OCI-M1 (cell line): ENCODE measurements at regions not wholly inside any gene's neighbourhood (a gene's known extent, or its start where the extent isn't known, plus 50 kb on each side); places are given as distances from the start of the nearest gene placed in this dataset.
"Not testable (repeated sequence)": the region's sequence is repeated elsewhere in the genome, so short reads cannot be mapped to it uniquely, and the experiment has no call there.

Source experiments
- DNase-seq: peaks from one replicate; lab custom pipeline; 2025; lab: John Stamatoyannopoulos, UW

DNA sequence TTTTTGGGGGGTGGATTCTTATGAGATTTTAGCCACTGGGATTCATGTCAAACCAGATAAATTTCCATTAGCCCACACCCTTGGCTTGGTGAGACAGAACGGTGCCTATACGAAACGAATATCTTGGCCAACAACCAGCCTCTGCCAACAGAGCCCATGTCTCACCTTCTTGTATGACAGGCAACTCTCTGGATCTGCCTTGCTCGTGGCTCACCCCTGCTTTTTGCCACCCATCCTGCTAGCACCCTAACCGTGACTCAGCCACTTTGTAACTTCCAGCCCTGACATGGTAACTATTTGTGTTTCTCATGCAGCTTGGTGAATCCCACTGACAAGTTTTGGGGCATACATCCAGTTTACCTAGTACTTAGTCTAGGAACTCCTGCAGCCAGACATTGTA is 457.0 kb downstream of the SPATA31D1 start:
- DNase-seq, result no peak

DNA sequence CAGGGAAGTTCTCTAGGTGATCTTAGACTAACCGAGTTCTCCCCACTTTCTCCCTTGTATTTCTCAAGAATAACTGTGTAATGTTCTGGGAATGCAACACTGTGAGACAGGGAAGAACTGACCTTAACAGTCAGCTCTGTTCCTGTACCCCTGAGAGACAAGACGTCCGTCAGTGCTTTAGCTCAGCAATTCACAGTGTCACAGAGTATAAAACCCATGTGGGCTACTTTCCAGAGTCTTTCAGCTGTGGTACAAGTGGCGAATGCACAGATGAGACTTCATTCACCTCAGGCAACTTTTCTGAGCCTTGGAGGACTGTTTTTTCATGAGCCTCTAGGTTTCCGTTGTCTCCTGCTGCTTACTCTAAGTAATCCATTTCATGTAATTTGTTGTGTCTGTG is 458.8 kb downstream of the SPATA31D1 start:
- no peak for DNase-seq

DNA sequence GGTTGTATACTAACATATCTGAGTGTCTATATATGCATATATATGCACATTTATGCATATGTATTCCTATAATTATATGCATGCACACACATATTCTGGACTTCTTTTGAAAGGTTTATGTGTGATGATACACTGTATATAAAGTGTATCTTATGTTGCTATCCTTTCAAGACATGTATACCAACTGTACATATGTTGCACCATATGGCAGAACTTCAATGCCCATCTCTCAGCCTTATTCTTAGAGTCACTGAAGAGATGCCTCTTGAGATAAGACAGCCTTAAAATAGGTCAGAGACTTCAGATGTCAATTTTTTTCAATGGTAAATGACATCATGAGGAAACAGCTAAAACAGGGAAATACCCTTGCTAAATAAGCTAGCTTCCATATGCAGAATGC is 461.4 kb downstream of the SPATA31D1 start:
- no peak for DNase-seq

DNA sequence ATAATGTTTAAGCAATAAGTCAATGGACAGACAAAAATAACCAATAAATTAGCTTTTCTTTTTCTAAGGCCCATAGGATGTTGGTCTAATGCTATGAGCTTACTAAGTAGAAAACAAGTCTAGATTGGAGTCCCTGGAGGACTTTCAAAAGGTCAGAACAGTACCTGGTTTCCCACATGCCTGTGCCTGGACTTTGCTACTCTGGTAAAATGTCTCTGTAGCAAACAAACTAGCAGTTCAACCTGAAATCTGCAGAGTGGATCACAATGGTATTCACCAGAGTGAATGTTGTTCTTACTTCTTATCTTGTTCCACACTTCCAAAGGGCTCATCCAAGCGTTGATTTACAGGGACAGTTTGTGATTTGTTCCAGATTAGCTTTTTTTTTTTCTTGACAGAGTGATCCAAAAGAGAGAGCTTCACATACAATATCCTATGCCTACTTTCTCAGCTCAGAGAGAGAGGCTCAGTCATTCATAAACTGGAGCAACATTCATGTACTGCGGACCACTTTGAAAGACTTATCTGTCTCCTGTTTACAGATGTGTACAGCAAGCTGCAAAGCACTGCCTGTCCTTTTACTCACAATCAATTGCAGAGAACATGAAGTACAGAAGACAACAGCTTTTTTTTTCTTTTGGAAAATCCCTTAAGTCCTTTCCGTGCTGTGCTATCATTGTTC is 466.1 kb downstream of the SPATA31D1 start:
- no peak for DNase-seq

DNA sequence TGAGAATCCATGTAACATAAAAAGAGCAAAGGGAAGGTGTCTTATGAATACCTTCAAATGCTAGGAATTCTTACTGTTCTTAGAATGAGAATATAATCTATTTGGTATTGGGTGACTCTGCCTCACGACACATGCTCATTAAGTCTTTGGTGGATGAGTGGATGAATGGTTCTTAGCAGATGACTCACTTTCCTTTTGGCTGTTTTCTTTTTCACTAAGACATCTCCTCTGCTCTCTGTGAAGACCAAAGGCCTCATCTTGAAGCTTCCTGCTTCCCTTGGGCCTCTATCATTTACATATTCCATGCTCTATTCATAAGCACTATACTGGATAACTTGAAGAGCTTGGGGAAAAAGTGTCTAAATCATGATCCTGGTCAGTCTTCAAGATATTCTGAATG is 468.1 kb downstream of the SPATA31D1 start:
- no peak for DNase-seq

DNA sequence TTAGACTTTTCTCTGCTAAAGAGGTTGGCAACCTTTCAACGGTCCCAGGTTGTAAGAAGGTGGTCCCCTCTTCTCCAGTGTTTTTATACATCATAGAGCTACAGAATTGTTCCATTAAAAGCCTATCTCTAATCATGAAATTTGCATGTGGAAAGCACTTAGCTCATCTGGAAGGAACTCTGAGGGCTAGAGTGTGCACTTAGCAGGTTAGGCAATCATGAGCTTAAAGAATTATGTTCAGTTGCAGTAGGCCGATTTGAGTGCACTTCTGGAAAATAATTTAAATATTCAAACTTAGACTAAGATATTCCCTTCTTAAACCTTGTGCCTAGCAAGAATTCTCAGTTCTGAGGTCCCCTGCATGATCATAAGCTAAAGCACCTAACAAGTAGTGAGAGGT is 468.7 kb downstream of the SPATA31D1 start:
- no peak for DNase-seq

DNA sequence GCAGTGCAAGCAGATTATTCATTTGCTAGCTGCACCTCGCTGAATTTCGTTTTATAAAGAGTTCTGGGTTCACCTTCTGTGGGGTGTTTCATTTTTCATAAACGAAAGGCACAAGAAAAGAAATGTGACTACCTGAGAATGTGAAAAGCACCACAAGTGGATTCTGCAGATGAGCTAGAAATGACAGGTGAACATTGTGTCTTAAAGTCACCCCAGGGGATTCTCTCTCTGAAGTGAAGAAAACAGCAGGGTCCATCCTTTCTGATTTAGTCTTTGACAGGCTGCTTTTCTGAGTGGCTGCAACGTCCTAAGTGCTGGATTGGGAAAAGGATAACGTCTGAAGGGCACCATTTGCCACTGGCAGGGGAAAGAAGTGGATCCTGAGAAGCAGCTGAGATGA is 469.3 kb downstream of the SPATA31D1 start:
- no peak for DNase-seq

DNA sequence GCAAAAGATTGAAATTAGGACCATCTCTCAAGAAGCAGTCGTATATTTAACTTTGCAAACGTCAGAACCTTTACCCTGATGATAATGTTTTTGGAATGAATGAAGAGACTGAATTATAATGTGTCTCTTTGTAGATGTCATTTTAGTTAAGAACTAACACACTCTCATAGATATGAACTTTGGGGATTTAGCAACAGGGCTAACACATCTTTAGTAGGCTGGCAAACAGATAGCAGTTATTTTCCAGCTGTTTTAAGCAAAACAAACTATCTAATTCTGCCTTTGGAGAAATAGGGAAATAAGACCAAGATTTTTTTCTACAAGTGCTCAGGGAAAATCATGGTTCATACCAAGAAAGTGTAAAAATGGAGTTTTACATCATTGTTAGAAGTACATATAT is 469.7 kb downstream of the SPATA31D1 start:
- DNase-seq, result no peak

DNA sequence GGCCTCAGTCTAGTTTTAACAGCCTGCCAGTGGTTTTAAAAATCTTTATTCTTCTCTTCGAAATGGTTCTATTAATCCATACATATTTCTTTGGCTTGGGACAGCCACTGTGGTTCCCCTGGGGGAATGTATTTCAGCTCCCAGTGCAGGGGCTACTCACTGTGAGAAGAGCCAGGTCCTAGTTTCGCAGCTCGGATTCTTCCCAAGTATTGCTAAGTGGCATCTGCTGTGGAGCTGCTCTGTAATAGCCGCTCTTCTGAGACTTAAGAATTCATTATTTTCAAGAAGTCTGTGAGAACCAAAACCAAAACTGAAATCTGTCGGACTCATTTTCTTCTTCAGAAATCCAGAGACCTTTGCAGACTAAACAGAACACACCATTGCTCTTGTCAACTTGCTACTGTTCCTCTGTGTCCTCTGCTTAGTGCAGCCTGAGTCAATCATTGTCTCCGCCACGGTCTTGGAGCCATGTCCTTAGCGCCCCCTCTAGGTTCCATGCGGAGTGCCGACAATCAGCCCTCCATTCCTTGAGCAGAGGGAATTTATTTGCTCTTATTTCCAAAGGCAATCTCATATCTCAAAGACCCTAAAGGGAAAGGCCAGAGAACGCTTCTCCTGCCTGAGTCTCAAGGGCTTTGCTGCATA is 478.2 kb downstream of the SPATA31D1 start:
- peak; percentile 27 for DNase-seq

DNA sequence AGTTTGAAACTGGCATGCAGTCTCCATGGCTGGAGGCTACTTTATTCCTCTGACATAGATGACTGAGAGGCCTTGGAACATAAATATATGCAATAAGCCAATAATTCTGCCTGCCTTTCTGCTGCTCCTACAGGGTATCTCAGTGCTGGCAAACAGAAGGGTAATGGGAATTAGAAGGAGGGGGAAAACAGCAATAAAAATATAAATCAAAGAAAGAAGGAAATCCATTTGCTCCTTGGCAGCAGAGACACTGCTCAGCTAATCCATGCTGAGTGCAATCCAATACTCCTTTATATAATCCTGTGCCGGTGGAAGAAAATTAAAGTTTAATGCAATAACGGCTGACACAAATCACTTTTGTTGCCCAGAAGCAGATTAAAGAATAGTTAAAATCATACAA is 478.9 kb downstream of the SPATA31D1 start:
- no peak for DNase-seq

DNA sequence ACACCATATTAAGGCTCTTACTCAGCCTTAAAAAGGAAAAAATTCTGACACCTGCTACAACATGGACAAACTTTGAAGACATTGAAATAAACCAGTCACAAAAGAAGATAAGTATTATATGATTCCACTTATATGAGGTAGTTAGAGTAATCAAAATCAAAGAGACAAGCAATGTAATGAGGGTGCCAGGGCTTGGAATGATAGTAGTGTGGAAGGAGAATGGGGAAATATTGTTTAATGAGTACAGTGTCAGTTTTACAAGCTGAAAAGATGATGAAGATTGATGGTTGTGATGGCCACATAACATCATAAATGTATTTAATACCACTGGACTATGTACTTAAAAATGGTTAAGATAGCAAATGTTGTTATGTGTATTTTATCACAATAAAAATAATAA is 485.7 kb downstream of the SPATA31D1 start:
- no peak for DNase-seq

DNA sequence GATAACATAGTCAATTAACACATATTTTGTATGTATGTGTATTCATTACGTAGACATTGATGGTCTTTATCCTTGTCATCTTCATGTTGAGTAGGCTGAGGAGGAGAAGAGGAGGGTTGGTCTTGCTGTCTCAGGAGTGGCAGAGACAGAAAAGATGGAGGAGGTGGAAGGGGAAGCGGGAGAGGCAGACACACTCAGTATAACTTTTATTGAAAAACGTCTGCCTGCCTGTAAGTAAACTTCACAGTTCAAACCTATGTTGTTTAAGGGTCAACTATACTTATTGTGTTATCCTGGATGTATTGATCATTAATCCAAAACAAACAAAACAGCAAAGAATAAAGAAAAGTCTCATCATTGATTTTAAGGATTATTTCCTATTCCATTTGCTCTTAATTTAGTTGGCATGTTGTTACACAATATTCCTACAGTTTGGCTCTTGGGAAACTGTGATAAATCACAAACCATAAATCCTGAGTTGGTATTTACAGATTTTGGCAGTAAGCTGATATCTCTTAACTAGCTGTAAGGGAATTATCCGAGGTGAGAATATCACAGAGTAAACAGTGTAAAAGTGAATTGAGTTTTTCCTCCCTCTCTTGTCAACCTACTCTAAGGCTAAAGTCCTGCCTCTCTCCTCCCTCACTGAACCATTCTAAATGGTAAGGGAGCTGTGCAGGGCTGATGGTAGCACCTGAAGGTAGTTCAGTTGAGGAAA is 487.2 kb downstream of the SPATA31D1 start:
- no peak for DNase-seq

DNA sequence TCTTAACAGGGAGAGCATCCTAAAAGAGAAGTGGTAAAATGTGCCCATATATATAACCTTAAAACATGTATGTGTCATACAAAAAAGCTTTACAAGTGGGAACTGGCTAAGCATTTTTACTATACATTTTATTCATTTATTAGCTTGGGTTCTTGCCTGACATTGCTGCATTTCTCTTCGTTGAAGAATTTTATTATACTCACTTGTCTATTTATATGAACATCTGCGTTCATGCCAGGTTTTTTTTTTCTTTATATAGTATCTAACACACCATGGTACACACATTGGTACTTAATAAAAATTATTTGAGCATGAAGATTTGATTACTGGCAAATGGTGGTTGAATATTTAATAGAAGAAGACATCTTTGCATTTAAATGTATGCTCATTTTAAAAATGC is 492.3 kb downstream of the SPATA31D1 start:
- DNase-seq, result no peak

DNA sequence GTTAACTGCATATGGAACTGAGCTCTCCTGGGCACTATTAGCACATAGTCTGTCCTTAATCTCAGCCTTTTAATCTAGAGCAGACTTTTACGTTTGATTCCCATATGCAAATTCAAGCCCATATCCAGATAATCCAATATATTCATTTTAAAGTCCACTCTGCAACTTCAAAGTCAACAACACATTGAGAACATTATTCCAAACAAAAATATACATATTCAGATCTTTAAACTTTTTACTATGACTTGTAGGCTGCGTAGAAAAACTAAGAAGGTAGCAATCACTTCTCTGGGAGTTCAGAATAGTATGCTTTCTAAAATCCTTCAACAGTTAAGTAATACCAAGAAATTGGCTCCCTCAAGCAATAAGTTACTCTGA is 499.4 kb downstream of the SPATA31D1 start:
- DNase-seq, result no peak

DNA sequence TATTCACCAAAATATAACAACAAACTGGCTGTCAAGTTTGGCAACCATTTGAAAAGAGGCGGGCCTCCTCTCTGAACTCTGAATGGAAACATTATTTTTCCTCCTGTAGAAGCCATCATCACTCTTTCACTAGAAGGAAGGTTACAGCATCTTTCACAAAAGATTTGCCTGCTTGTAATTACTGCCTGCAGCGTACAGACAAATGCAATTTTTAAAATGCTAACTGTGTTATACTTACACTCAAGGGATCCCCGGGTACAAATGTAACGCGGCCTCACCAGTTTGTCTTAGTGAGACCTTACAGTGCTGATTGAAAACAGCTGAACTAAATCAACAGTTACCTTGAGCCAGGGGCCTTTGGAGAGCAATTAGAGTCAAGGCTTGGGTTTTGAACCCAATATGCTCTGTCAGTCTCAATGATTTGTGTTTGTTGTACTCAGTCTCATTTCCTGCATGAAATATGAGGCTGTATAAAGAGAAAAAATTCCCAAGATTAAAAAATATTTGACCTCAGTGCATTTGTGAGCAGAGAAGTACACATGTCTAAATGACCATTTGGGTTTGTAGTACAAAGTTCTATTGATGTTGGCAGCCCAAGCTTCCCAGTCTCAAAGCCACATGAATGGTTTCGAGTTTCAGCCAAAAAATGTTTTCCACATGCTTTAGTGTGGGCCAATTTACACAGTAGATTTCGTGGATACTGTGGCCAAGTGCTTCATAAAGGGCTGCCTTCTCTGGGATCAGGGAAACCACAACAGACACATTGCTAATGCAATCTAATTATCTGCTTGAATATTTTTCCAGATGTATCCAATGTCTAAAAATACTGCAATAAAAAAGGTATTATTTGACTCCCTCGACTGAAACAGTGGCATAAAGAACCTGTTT is 500.0 kb downstream of the SPATA31D1 start:
- no peak for DNase-seq

DNA sequence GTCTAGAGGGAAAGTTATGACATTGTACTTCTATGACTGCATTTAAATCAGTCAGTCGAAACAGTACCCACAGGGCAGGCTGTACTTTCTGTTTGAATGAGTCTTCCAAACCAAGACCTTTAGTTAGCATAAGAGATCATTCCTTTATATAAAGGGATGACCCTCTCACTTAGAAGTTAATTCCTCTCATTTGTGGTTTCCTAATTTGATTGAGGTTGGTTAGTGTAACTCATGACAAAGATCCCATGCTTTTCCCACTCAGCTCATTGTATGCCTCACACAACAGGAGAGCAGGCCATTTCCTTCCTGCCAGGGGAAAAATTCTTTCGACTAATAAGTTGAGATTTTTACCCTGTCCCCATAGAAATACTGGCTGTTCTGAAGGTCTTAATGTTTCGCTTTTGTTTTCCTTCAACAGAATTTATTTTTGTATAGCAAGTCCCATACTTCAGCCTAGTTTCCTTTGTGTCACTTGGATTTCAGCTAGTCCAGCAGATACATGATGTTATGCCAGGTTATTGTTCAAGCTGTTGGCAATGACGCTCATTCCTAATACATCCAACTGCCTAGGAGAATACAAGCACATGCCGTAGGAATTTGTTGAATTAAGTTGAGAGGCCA is 500.7 kb downstream of the SPATA31D1 start:
- no peak for DNase-seq

DNA sequence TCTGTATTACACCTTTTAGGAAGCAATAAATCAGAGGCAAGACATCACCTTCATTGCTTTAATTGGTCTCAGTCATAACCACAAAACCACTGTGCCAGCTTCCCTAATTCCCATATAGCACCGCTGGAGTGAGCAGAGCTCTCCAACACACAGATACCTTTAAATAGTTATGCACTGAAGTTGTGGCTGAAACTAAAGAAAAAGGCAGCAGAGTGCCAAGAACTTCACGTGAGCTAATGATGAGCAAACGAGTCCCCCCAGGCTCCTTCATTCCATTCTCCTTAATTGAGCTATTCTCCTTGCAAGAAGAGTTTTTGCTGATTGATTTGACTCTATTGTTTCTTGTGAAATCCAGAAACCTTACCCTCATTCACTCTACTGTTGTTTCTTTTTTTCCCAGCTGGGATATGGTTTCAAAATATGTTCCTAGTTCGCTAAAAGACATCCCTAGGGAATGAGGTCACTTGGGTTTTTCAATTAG is 501.5 kb downstream of the SPATA31D1 start:
- no peak for DNase-seq

DNA sequence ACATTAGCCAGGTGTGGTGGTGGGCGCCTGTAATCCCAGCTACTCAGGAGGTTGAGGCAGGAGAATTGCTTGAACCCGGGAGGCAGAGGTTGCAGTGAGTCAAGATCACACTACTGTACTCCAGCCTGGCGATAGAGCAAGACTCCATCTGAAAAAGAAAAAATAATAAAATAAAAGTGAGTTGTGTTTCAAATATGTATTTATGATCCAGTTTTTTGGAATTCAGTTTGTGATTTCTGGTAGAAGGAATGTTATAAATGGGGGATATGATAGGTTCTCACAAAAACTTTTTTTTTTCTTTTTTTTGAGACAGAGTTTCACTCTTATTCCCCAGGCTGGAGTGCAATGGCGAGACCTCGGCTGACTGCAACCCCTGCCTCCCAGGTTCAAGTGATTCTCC is 502.2 kb downstream of the SPATA31D1 start:
- not testable (repeated sequence) for DNase-seq

DNA sequence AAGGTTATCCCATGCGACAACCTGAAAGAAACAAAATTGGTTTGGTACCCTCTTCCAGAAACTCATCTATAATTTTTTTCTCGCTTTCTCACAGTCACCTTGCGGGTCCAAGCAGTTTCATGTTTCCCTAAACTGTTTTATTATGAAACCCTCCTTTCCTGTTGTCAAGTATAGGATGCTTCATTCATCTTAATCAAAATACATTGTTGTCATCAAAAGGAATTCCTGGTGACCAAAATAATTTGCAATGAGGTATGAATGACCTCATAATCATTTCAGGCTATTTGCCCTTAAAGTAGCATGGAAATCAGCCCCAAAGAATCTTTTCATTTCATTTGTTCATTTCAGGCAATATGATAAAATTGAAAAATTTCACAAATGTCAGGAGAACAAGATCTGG is 503.0 kb downstream of the SPATA31D1 start:
- DNase-seq, result no peak

DNA sequence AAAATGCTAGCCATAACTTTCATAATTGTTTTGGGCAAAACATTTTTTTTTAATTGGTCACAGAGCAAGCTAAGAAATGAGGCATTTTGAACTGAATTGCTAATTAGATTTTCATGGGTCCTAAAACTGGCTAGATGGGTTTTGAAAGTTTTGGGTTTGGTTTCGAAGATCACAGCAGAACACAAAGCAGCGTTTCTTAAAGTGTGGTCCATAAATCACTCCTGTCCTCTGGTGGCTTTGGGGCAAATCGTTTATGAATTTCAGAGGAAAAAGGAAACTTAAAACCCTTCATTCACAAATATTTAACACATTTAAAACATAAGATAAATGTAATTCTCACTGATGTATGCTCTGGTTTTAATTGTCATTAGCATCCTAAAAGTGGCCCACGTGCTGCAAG is 503.7 kb downstream of the SPATA31D1 start:
- DNase-seq, result no peak

DNA sequence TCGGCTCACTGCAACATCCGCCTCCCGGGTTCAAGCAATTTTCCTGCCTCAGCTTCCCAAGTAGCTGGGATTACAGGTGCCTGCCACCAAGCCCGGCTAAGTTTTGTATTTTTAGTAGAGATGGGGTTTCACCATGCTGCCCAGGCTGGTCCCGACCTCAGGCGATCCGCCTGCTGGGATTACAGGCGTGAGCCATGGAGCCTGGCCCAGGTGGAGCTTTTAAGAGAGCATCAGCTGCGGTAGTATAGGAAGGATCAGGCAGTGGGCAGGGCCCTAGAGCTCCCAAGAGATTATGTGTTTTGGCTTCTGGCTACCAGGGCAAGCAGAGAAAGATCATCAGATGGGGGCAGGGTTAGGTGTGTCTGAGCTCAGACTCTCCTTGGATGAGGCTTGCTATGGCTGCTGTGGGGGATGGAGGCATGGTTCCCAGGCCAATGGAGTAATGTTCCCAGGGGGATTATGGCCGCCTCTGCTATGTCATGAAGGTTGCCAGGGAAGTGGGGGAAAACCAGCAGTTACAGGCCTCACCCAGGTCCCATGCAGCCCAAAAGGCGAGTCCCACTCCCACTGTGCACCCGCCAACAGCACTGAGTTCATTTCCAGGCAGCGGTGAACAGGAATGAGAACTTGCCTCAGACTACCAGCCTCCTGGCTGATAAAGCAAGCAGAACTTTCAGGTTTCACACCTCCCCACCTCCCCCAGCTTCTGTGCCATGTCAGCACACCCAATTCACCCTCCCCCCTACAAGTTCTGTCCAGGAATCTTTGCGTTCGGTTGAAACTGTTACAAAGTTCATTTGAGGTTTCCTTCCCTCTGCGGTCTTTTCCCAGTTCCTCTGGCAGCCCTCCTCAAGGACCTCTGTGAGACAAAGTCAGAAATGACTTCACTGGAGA is 507.6 kb downstream of the SPATA31D1 start:
- no peak for DNase-seq
